HG03558 (cell line): ENCODE measurements at regions not wholly inside any gene's neighbourhood (a gene's known extent, or its start where the extent isn't known, plus 50 kb on each side); places are given as distances from the start of the nearest gene placed in this dataset.

Experiments used
- ATAC-seq: cut with Tn5 transposase; IDR thresholded peaks from one replicate; pipeline ENCODE4 v1.9.1; 2021; ENCODE audit warnings: moderate number of reproducible peaks; ENCODE audit not compliant: unreplicated experiment; ENCODE audit errors: extremely low read depth

DNA sequence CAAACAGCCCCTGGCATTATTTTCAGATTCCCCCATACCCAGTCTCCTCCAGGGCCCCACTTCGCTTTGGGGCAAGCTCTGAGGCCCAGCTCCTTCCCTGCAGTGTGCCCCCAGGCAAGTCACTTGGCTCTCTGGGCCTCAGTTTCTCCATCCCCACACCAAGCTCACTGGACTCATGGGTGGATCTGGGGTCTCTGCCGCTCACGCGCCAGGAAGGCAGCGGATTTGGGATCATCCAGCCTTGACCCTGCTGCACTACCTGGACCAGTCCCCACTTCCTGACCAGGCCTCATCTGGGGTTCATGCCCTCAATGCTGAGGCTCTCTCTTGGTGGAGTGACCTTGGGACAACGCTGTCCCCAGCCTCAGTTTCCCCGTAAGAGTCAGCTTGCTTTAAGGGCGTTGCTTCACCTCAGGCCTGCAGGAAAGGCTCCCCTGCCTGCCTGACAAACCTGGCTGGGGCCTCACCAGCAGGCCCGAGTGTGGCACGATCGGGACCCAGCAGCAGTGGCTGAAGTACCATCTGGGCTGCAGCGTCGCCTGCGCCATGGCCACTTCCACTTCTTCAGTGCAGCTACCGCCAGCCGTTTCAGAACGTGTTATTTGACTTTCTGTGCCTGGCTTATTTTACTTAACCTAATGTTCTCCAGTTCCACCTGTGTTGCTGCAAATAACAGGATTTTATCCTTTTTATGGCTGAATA is 519.6 kb upstream of the SEMA6A start:
- ATAC-seq, result no peak

DNA sequence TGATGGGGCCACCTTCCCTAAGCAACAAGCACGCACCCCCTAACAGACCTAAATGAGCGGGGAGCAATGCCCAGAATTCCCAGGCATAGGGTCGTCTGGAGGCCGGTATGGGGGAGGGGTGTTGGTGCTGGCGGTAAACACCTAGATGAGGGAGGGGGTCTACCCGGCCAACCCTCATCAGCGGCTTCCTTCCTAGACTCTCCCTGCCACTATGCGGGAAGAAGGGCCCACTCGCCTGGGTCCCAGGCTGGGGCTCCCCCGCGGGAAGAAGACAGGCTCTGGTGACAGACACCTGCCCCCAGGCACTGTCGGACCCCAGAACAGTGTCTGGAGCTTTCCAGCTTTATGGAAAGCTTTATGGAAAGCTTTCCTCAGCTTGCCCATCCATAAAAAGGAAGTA is 519.0 kb upstream of the SEMA6A start:
- no peak for ATAC-seq

DNA sequence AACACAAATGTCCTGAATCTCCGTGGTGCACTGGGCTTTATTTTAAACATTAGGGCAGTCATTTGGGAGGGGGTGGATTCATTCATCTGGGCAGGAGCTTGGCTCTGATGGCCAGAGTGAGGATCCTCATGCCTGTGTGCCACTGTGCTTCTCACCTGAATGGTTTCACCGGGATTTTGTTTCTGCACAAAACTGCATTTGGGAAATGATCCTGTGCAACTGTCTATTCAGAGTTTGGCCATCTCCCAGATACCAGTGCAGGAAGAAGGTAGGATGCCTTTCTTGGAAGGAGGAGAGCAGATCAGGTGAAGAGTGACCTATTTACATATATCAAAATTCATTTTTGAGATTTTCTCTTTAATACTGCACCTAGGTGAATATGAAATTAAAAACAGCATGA is 514.4 kb upstream of the SEMA6A start:
- no peak for ATAC-seq

DNA sequence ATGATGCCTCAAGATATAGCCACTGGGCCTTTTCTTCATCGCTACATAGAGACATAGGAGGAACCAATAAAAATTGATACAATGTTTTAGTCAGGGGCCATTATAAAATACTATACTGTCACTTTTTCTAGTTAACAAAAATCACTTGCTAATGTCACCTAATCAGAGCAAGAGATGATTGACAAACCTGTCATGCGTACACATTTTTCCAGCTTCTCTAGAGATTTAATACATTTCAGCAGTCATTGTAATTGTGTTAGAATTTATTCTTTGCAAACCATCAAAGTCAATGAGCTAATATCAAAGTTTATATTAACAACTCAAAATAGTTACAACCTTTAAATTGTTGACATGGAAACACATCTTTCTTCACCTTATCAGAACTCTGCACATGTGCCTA is 513.6 kb upstream of the SEMA6A start:
- ATAC-seq, result no peak

DNA sequence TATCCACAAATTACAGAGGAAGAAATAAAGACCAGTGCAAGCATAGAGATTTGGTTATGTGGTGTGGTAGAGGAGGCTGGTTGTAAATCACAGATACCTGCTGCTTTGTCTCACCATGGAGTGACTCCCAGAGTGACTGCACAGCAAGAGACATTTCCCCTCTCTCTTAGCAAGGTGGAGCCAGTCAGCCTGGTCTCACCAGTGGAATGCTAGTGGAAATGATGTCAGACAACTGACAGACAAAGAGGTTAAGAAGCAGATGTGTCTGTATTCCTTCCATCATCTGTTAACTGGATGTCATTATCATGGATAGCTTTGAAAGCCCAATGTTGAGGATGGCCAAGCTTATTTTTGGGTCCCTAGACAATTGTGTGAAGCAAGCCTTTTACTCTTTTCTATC is 509.4 kb upstream of the SEMA6A start:
- no peak for ATAC-seq

DNA sequence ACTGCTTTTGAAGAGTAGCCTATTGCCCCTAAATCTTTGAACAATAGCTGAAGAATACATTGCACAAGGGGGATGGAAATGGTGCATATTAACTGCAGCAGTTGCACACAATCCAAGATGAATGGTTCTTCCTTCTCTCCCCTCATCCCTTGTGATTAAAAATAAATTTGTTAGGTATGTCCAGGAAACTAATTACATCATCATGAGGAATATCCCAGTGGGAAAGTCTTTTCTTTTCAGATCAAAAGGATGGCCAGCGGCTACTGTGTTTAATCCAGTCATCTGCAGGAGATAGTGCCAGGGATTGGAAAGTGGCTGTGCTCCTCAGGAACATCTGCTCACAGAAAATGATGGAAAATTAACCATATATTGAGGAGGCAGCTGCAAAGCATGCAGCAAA is 508.4 kb upstream of the SEMA6A start:
- ATAC-seq, result no peak

DNA sequence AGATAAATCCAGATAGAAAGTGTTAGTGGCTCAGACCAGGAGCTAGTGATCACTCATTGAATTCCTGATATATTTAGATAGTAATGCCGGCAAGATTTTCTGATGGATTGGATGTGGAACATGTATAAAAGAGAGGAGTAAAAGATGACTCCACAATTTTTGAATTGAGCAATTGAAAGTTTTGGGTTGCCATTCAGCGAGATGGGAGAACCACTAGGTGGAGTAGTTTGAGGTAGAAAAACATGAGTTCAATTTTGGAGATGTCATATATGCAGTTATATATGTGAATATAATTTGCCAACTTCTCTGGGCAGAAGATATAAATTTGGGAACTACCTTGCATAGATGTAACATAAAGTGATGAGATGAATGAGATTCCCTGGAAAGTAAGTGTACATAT is 502.5 kb upstream of the SEMA6A start:
- no peak for ATAC-seq

DNA sequence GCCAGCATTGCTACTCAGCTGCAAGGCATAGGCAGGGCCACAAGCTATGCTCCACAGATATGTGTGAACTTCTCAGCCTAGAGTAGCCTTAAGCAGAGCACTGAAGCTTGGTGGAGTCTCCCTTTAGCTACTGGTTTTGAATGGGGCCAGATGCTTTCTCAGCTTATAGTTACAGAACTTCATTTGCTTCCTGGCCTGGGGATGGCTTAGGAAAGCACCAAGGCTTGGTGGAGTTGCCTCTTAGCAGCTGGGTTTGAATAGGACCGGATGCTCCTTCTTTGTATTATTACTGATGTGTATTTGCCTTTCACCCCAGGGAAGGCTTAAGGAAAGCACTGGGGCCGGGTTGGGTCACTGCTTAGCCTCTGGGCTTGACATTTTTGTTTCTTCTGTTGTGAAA is 497.8 kb upstream of the SEMA6A start:
- ATAC-seq, result no peak

DNA sequence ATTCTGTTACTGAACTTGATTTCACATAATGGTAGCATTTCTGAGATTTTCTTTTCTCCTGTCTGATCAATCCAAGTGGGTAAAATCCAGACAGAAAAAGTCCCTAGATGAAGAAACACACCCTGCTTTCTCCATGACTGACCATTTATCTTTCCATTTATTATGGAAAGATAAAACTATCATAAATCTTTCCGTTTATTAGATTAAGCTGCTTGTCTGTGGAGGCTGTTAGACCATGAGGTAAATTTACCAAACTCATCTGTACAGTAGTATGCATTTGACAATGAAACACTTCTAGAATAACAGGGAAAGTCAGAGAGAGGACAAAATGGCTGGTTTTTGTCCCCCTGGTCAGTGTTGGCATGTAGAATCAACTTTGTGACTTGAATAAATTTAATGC is 491.2 kb upstream of the SEMA6A start:
- no peak for ATAC-seq

DNA sequence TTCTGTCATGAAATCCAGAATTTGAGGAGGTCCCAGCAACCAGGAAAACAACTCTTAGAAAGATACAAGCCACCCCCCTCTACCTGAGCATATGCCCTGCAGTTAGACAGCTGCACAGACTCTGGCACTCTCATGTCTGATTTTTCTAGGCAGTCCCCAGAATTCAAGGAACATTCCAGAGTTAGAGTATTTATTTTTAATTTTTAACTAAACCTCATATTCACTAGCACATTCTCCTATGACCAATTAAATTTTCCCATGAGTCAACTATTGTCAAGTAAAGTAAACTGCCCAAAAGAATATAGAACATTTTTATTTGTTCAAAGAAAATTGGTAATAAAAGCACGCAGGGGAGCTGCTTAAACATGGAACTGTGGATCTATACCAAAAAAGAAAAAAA is 490.5 kb upstream of the SEMA6A start:
- no peak for ATAC-seq

DNA sequence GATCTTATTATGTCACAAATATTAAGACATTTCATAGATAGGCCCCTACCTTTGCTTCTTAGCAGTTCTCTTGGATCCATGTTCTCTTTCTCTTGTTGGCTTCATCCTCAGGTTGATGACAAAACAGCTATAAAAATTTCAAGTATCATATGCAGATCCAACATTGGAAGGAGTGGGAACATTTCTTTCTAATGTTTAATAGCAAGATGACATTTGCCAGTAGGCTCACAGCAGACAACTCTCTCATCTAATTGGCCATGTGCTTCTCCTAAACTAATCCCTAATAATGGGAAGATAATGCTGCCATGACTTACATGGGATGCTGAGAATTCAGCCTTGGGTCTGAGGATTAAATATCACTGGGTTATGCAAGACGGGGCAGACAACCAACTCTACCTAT is 485.5 kb upstream of the SEMA6A start:
- ATAC-seq, result no peak

DNA sequence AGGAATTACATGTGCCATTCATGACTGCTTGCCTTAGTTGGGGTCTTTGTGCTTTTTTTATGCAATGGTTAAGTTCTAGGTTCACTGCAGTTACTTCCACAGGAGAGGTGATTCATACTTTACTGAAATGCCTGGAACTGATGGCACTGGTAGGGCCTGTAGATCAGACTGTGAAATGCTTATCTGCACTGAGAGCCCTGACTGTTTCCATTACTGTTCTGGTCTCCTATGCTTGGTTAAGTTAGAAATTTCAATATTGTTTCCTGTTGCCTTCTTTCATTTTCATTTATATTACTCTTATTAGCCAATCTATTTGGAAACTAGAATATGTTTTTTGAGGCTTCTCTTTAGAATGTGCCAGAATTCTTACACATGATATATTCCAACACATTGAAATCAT is 484.1 kb upstream of the SEMA6A start:
- ATAC-seq, result no peak

DNA sequence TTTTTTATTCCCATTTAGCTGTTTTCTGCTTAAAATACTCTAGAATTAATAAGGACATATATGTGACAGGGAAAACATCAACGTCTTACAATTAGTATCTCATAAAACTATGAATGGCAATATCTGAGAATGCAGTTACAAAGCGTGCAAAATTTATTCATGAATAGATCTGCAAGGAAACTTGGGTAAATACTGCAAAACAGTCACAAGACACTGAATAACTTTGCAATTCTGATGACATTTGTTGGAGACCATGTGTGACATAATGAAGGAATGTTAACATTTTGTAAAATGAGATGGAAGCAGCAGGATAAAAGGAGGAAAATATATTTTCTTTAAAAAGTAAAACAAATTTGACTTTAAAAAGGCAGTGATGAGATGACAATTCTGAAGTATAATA is 480.9 kb upstream of the SEMA6A start:
- ATAC-seq, result no peak

DNA sequence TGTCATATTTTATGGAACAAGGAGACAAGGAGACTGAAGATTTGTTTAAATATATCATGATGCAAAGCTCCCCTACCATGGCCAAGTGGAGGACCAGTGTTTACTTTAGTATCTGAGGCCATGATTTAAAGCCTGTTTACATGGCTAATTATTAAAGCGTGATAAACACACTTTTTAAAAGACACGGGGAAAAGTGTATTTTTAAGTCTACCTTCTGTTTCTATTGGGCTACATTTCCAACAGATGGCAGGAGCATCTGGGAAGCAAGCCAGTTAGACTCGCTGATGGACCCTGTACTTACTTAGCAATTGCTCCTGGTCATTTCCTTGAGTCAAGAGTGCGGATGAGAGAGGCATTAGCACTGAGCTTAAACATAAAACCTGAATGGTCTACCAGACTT is 480.3 kb upstream of the SEMA6A start:
- ATAC-seq, result no peak

DNA sequence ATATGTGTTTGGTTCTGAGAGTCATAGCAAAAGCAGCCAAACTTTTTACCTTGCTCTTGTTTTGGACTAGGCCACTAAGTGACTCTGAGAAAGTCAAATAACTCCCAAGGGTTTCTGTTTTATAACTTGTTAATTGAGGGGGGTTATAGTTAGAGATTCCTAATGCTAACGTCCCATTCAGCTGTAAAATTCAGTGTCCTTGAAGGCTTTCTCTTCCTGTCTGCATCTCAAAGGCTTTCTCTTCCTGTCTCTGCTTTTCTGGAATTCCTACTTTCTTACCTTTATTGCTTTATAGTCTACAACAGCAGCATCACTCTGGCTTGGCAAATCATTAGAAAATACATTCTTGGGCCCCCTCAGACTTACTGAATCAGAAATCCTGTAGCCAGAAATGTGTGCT is 479.5 kb upstream of the SEMA6A start:
- ATAC-seq, result no peak

DNA sequence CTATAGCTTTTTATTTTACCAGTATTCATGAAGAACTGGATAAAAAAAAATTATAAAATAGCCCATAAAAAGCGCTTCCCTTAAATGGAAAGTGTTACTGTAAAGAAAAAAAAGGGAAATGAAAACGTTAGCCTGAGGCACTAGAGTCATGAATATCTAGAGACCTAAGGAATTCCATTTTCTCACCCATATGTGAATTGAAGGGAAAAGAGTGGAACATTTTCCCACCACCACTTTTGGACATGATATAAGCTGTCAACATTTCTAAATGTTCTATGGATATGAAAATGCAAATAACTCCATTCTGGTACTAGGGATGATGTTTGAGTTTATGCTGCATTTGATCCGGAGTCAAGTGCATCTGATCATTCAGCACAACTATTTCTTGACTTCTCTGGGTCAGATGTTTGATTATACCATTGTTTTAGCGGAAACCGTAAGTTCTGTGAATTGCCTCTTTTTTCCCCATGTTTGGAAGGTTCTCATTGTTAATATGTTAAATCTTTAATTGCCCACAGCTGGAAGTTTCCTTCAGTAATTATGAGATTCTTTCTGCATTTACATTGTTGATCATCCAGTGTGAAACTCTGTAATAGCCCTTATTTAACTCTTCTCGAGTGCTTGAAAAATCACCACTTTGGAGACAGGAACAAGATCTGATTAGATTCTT is 467.4 kb upstream of the SEMA6A start:
- no peak for ATAC-seq

DNA sequence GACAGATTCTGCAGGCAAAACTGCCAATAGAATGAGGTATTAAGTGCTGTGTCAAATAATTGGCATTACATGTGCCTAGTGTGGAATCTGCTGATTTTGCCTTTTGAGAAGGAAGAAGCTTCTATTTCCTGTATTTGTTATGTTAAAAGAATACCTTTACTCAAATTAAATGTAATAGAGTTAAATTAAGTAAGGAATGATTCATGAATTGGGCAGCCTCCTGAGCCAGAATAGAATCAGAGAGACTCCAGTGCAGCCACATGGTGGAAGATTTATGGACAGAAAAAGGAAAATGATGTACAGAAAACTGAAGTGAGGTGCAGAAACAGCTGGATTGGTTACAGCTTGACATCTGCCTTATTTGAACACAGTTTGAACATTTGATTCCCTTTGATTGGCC is 464.4 kb upstream of the SEMA6A start:
- ATAC-seq, result no peak

DNA sequence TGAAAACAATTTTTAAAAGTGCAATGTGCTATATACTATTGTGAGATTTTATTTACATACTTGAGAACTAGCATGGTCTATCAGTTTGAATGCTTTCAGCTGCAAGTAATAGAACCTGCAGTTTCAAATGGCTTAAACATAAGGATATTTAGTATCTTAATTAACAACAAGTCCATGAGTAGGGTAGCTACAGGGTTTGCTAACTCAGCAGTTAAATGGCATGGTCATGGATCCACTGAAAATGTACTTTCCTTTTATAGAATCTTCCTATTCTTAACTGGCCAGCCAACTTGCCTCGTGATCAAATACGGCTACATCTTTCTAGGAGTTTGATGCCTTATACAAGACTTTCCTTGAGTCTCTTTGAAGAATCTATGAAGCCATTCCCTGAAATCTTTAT is 452.8 kb upstream of the SEMA6A start:
- no peak for ATAC-seq

DNA sequence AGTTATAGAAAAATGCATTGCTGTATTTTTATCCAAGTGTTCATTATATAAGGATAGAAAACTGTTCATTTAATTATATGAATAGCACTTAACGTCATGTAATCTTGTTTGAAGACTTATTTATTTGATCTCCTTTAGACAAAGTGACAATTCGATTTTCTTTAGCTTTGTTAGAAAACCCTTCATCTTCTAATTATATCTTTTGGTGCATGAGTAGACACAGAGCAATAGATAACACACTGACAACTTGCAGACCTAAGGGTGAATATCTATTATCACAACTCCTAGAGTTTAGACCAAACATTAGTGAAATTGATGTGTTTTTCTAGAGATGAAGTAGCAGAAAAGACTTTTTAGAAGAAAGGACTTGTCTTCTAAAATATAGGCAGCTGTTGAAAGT is 446.4 kb upstream of the SEMA6A start:
- ATAC-seq, result no peak

DNA sequence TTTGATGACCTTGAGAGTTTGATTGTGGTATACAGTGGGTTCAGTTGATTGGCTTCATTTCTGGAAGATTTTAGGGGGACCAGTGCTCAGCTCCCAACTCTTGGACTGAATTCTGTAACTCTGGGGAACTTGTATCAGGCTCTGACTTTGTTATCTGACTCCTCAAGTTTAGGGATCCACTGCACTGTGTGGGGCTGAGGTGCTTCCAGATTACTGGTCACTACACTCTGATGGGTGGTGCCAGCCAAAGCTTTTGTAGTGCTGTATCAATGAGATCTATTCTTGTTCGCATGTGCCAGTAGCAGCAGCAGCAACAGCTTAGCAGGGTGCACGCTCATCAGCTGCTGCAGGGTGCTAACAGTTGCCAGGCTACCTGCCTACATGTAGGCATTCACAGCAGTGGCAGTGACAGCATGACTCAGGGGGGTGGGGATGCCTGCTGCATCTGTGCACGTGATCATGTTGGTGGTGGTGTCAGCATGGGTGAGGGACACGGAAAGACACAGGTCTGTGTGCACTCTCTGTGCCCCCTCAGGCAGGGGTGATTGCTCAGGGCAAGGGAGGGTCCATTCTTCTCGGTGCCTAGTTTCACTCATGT is 438.8 kb upstream of the SEMA6A start:
- no peak for ATAC-seq

DNA sequence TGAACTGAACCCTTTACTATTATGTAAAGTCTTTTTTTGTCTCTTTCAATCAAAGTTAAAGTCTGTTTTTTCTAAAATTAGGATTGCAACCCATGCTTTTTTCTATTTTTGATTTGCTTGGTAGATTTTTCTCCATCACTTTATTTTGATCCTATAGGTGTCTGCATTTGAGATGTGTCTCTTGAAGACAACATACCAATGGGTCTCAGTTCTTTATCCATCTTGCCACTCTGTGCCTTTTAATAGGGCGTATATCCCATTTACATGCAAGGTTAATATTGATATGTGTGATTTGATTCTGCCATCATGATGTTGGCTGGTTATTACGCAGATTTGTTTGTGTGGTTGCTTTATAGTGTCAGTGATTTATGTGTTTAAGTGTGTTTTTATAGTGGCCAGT is 436.0 kb upstream of the SEMA6A start:
- ATAC-seq, result no peak

DNA sequence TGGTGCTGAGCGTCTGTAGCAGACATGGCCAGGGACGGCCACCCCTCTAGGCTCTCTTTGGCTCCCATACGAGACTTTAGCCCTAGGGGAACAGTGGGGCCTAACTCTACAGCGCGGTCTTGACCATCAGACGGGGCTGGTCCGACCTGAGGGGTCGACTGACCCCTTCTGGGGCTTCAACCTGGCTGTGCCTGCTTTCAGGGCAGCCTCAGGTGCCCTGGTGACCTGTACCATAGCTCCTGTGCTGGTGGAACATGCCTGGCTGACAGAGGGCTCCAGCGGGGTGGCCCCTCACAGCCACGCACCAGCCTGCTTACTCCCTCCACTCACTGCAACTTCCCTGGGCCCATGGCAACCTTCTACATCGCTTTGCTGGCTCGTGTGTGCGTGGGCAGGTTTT is 423.4 kb upstream of the SEMA6A start:
- no peak for ATAC-seq
